GM18951 (cell line): ENCODE measurements at regions not wholly inside any gene's neighbourhood (a gene's known extent, or its start where the extent isn't known, plus 50 kb on each side); places are given as distances from the start of the nearest gene placed in this dataset.

Experiments
- POLR2A ChIP-seq: IDR thresholded peaks from 4 replicates; pipeline ENCODE4 v1.6.1; 2011; ENCODE audit warnings: mild to moderate bottlenecking; ENCODE audit not compliant: insufficient read length, insufficient read depth; ENCODE audit errors: extremely low read depth
- in situ Hi-C: fragments of 300-500 bp; cut with MboI; formaldehyde crosslinking; loops from one replicate; pipeline ENCODE4 v1.12.0; 2022; ENCODE audit warnings: low sequenced_read_pairs, mixed read lengths, inconsistent platforms; ENCODE audit not compliant: unreplicated experiment

GRCh38 chr10:4527281-4527970, 298.6 kb upstream of the AKR1E2 start:
- in situ Hi-C loops, result no loop called here

GRCh38 chr10:4526311-4526731, 299.7 kb upstream of the AKR1E2 start:
- in situ Hi-C loops, result no loop called here
- no peak for TF ChIP-seq POLR2A

More at GRCh38 chr10:4527281-4527970, 298.6 kb upstream of the AKR1E2 start:
- no peak for TF ChIP-seq POLR2A

GRCh38 chr10:4525103-4525502, 300.9 kb upstream of the AKR1E2 start:
- TF ChIP-seq POLR2A, result no peak
- in situ Hi-C loops, result no loop called here

- in situ Hi-C loops, result no loop called here
- TF ChIP-seq POLR2A, result no peak
These were observed 303.6 kb upstream of the AKR1E2 start for GRCh38 chr10:4522296-4523000.

GRCh38 chr10:4519658-4520402, 306.2 kb upstream of the AKR1E2 start:
- in situ Hi-C loops, result no loop called here
- no peak for TF ChIP-seq POLR2A

- TF ChIP-seq POLR2A, result no peak
- in situ Hi-C loops, result no loop called here
These were observed 308.3 kb upstream of the AKR1E2 start for GRCh38 chr10:4517746-4518145.

GRCh38 chr10:4515721-4516120, 310.3 kb upstream of the AKR1E2 start:
- TF ChIP-seq POLR2A, result no peak
- in situ Hi-C loops, result no loop called here

GRCh38 chr10:4514445-4515108, 311.4 kb upstream of the AKR1E2 start:
- in situ Hi-C loops, result no loop called here
- no peak for TF ChIP-seq POLR2A

GRCh38 chr10:4512671-4513240, 313.3 kb upstream of the AKR1E2 start:
- in situ Hi-C loops, result no loop called here
- TF ChIP-seq POLR2A, result no peak

GRCh38 chr10:4512196-4512595, 313.8 kb upstream of the AKR1E2 start:
- in situ Hi-C loops, result no loop called here
- TF ChIP-seq POLR2A, result no peak

GRCh38 chr10:4511509-4511908, 314.5 kb upstream of the AKR1E2 start:
- TF ChIP-seq POLR2A, result no peak
- in situ Hi-C loops, result no loop called here

- TF ChIP-seq POLR2A, result no peak
- in situ Hi-C loops, result no loop called here
These were observed 316.6 kb upstream of the AKR1E2 start for GRCh38 chr10:4509405-4509804.

GRCh38 chr10:4506095-4506494, 319.9 kb upstream of the AKR1E2 start:
- in situ Hi-C loops, result no loop called here
- no peak for TF ChIP-seq POLR2A

- no peak for TF ChIP-seq POLR2A
- in situ Hi-C loops, result no loop called here
These were observed 321.5 kb upstream of the AKR1E2 start for GRCh38 chr10:4504550-4504949.
